GM19467 (cell line): ENCODE measurements at regions not wholly inside any gene's neighbourhood (a gene's known extent, or its start where the extent isn't known, plus 50 kb on each side); places are given as distances from the start of the nearest gene placed in this dataset.

Experiments used
- ATAC-seq: cut with Tn5 transposase; IDR thresholded peaks from one replicate; pipeline ENCODE4 v1.9.1; 2021; ENCODE audit warnings: mild to moderate bottlenecking, moderate library complexity; ENCODE audit not compliant: unreplicated experiment

- ATAC-seq: no peak
Observed at GRCh38 chr6:127032971-127033370, 85.5 kb upstream of the RSPO3 start.

DNA sequence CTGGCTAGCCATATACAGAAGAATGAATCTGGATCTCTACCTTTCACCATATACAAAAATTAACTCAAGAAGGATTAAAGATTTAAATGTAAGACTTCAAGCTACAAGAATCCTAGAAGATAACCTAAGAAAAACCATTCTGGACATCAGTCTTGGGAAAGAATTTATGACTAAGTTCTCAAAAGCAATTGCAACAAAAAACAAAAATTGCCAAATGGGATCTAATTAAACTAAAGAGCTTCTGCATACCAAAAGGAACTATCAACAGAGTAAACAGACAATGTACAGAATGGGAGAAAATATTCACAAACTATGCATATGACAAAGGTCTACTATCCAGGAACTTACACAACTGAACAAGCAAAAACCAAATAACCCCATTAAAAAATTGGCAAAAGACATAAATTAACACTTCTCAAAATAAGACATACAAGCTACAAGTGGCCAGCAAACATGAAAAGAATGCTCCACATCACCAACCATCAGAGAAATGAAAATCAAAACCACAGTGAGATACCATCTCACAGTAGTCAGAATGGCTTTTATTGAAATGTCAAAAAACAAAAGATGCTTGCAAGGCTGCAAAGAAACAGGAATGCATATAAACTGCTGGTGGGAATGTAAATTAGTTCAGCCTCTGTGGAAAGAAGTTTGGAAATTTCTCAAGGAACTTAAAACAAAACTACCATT, 66.8 kb upstream of the RSPO3 start:
- ATAC-seq: no peak

DNA sequence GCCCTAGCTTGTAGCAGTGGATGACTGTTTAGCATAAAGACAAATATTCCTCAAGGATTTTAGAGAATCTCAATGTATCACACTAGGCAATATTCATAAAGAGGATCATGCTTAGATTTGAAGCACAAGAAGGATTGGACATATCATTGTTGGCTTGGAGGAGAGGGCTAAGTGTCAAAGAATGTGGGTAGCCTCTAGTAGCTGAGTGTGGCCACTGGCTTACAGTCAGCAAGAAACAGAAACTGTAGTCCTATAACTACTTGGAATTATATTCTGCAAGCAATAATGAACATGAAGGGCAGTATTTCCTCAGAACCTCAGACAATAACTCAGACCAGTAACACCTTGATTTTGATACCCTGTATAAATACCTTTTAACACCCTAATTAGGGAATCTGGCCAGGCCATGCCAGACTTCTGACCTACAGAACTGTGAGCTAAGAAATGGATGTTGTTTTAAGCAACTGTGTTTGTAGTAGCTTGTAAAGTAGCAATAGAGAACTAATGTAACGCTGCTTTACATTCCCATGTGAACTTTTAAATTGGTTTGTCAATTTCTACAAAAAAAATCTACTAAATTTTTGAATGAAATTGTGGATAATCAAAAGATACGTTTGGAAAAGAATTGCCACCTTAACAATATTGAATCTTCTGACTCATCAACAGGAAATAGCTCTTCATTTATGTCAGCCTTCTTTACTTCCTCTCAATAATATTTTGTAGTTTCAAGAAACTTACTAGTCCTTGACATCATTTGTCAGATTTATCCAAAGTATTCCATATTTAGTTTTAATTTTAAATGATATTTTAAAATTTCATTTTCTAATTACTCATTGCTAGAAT, 65.2 kb upstream of the RSPO3 start:
- ATAC-seq: no peak

GRCh38 chr6:127053875-127054235, 64.6 kb upstream of the RSPO3 start:
- ATAC-seq: no peak

- no peak for ATAC-seq
Observed at GRCh38 chr6:127058027-127058426, 60.4 kb upstream of the RSPO3 start.

DNA sequence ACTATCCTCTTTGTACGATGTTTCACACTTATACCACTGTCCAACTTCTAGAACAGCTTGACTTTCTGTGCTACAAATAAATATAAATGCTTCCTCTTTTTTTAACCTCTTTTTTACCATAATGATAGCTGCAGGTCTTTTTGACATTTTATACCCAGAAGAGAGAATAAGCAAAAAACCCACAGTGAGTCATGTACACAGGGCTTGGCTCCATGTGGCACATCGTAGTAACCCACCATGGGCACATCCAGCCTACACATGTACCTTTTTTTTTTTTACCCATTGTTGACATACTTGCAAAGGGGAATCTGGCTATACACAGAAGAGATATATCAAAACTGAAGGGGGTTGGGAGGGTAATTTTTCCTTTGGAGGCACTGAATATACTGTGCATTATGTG, 59.5 kb upstream of the RSPO3 start:
- ATAC-seq: no peak
